ENCODE measurements at regions not wholly inside any gene's neighbourhood (a gene's known extent, or its start where the extent isn't known, plus 50 kb on each side); places are given as distances from the start of the nearest gene placed in this dataset.

- Histone ChIP-seq H3K4me1 (no peaks in the 10 kb centered on the region), H3K4me3 (no peak overlapping the region), H3K27me3 (peaks cover 0 to 41% of the 10 kb centered on the region in 2 donors), H3K36me3 (no peaks in the 10 kb centered on the region), H3K27ac (no peak overlapping the region), H3K9me3 (no peaks in the 10 kb centered on the region)
- intact Hi-C loops (cut with DNase I): loop anchor here in 1 of 2 donors (5.0 kb wide), 1 partner anchor 329 kb away; no protein-coding TSS in a partner anchor
- DNase-seq (no peak), ATAC-seq (no peak)
- TF ChIP-seq, protein P1, sequence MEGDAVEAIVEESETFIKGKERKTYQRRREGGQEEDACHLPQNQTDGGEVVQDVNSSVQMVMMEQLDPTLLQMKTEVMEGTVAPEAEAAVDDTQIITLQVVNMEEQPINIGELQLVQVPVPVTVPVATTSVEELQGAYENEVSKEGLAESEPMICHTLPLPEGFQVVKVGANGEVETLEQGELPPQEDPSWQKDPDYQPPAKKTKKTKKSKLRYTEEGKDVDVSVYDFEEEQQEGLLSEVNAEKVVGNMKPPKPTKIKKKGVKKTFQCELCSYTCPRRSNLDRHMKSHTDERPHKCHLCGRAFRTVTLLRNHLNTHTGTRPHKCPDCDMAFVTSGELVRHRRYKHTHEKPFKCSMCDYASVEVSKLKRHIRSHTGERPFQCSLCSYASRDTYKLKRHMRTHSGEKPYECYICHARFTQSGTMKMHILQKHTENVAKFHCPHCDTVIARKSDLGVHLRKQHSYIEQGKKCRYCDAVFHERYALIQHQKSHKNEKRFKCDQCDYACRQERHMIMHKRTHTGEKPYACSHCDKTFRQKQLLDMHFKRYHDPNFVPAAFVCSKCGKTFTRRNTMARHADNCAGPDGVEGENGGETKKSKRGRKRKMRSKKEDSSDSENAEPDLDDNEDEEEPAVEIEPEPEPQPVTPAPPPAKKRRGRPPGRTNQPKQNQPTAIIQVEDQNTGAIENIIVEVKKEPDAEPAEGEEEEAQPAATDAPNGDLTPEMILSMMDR (IDR thresholded peaks at IDR 0.05): no peak
These were observed 359.3 kb downstream of the ADGRD1 start for GRCh38 chr12:131312793-131313545.

DNA sequence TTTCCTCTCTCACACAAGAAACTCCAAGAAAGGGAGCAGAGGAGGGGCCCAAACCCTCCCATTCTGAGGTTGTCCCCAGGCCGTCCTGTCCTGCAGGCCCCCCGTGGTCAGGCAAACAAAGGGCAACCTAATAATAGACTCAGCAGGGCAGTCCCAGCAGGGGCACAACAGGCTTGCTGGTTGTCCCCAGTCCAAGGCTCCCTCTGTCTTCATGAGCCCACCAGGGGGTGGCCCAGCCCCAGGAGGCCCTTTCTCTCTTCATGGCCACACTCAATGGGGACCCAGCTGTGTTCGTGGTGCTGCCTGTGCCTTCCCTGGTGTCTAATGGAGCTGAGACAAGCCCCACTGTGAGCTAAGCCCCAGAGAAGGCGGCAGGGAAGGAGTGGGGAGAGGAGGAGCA is 359.9 kb downstream of the ADGRD1 start:
- TF ChIP-seq, protein P1 (IDR thresholded peaks at IDR 0.05): no peak
- H3K27me3 ChIP-seq: peaks cover 0 to 41% of the 10 kb centered on the region in 2 donors
- no peak overlapping the region for H3K4me3 ChIP-seq
- intact Hi-C loops (cut with DNase I): loop anchor here in 1 of 2 donors (5.0 kb wide), 1 partner anchor 329 kb away; no protein-coding TSS in a partner anchor
- H3K9me3 ChIP-seq: no peaks in the 10 kb centered on the region
- no peaks in the 10 kb centered on the region for H3K36me3 ChIP-seq
- H3K27ac ChIP-seq: no peak overlapping the region
- H3K4me1 ChIP-seq: no peaks in the 10 kb centered on the region
- ATAC-seq (no peak), DNase-seq (no peak)

GRCh38 chr12:131314524-131315090 is 360.9 kb downstream of the ADGRD1 start:
- intact Hi-C loops (cut with DNase I): loop anchor here in 1 of 2 donors (5.0 kb wide), 1 partner anchor 328 kb away; no protein-coding TSS in a partner anchor
- Histone ChIP-seq H3K27me3 (peaks cover 0 to 41% of the 10 kb centered on the region in 2 donors), H3K27ac (no peak overlapping the region), H3K4me1 (no peaks in the 10 kb centered on the region), H3K36me3 (no peaks in the 10 kb centered on the region), H3K9me3 (peaks cover 0 to 8% of the 10 kb centered on the region in 2 donors), H3K4me3 (no peak overlapping the region)
- DNase-seq (no peak), ATAC-seq (no peak)
- TF ChIP-seq, protein P1 (IDR thresholded peaks at IDR 0.05): no peak

GRCh38 chr12:131315601-131316000 is 361.9 kb downstream of the ADGRD1 start:
- no peak overlapping the region for H3K4me3 ChIP-seq
- no peaks in the 10 kb centered on the region for H3K36me3 ChIP-seq
- intact Hi-C loops (cut with DNase I): no loop called here
- H3K9me3 ChIP-seq: peaks cover 0 to 17% of the 10 kb centered on the region in 2 donors
- H3K27ac ChIP-seq: no peak overlapping the region
- TF ChIP-seq, protein P1 (IDR thresholded peaks at IDR 0.05): no peak
- ATAC-seq: no peak
- H3K4me1 ChIP-seq: no peaks in the 10 kb centered on the region
- no peak for DNase-seq
- peaks cover 0 to 33% of the 10 kb centered on the region in 2 donors for H3K27me3 ChIP-seq

GRCh38 chr12:131316388-131316787 is 362.7 kb downstream of the ADGRD1 start:
- H3K4me3 ChIP-seq: no peak overlapping the region
- no peak for ATAC-seq
- peaks cover 0 to 30% of the 10 kb centered on the region in 2 donors for H3K27me3 ChIP-seq
- intact Hi-C loops (cut with DNase I): no loop called here
- TF ChIP-seq, protein P1 (IDR thresholded peaks at IDR 0.05): no peak
- peaks cover 0 to 20% of the 10 kb centered on the region in 2 donors for H3K9me3 ChIP-seq
- no peak for DNase-seq
- no peaks in the 10 kb centered on the region for H3K36me3 ChIP-seq
- no peak overlapping the region for H3K27ac ChIP-seq
- no peaks in the 10 kb centered on the region for H3K4me1 ChIP-seq

Measured in left lung (tissue), 4 donors.